ENCODE measurements at regions not wholly inside any gene's neighbourhood (a gene's known extent, or its start where the extent isn't known, plus 50 kb on each side); places are given as distances from the start of the nearest gene placed in this dataset.

GRCh38 chr4:151532001-151532708 lies 123.2 kb downstream of the FHIP1A start:
- no peak overlapping the region for H3K4me2 ChIP-seq (ENCODE audit: low read length)
- no peaks in the 10 kb centered on the region for H3K79me1 ChIP-seq (ENCODE audit: low read length)
- H3K36me3 ChIP-seq (ENCODE audit: control insufficient read depth, insufficient read depth, low read length) = no peaks in the 10 kb centered on the region
- no peak overlapping the region for H4K8ac ChIP-seq (ENCODE audit: low read depth, low read length)
- no peaks in the 10 kb centered on the region for H3K79me2 ChIP-seq (ENCODE audit: control insufficient read depth, insufficient read depth, low read length)
- H3K56ac ChIP-seq (ENCODE audit: low read length) = no peak overlapping the region
- H3K27ac ChIP-seq (ENCODE audit: low read depth, low read length) = no peak overlapping the region
- WGBS (ENCODE audit: extremely low coverage, insufficient coverage, low lambda C conversion rate) = 100% methylated on average over 2 of the region's 6 CpGs
- H2BK5ac ChIP-seq (ENCODE audit: low read length) = no peak overlapping the region
- DNase-seq = no peak
- no peaks in the 10 kb centered on the region for H3K27me3 ChIP-seq (ENCODE audit: insufficient read depth, low read length, poor library complexity)
- no peaks in the 10 kb centered on the region for H3K4me1 ChIP-seq (ENCODE audit: control insufficient read depth, low read depth, low read length)
- no peak overlapping the region for H2AK5ac ChIP-seq (ENCODE audit: low read length)
- H3K9ac ChIP-seq (ENCODE audit: low read length) = no peak overlapping the region
- no peak overlapping the region for H3K18ac ChIP-seq (ENCODE audit: low read length)
- no peak overlapping the region for H4K5ac ChIP-seq (ENCODE audit: low read length)
- no peak overlapping the region for H2BK120ac ChIP-seq (ENCODE audit: low read depth, low read length)
- no peak overlapping the region for H3K4me3 ChIP-seq (ENCODE audit: low read length)
- H3K4ac ChIP-seq (ENCODE audit: low read depth, low read length) = no peak overlapping the region
- no peak overlapping the region for H2BK15ac ChIP-seq (replicated peaks; ENCODE audit: low read depth)
- no peak overlapping the region for H3K23ac ChIP-seq (ENCODE audit: low read length)

GRCh38 chr4:151534195-151534594 lies 125.2 kb downstream of the FHIP1A start:
- no peaks in the 10 kb centered on the region for H3K36me3 ChIP-seq (ENCODE audit: control insufficient read depth, insufficient read depth, low read length)
- no peak overlapping the region for H2BK15ac ChIP-seq (replicated peaks; ENCODE audit: low read depth)
- WGBS (ENCODE audit: extremely low coverage, insufficient coverage, low lambda C conversion rate) = no CpG with 5 or more reads among the region's 1 CpG
- H3K23ac ChIP-seq (ENCODE audit: low read length) = no peak overlapping the region
- no peaks in the 10 kb centered on the region for H3K4me1 ChIP-seq (ENCODE audit: control insufficient read depth, low read depth, low read length)
- H2BK120ac ChIP-seq (ENCODE audit: low read depth, low read length) = no peak overlapping the region
- H3K56ac ChIP-seq (ENCODE audit: low read length) = no peak overlapping the region
- no peak overlapping the region for H3K27ac ChIP-seq (ENCODE audit: low read depth, low read length)
- H3K4ac ChIP-seq (ENCODE audit: low read depth, low read length) = no peak overlapping the region
- H3K79me1 ChIP-seq (ENCODE audit: low read length) = no peaks in the 10 kb centered on the region
- no peak overlapping the region for H4K8ac ChIP-seq (ENCODE audit: low read depth, low read length)
- no peak overlapping the region for H3K4me2 ChIP-seq (ENCODE audit: low read length)
- no peak overlapping the region for H3K18ac ChIP-seq (ENCODE audit: low read length)
- no peak for DNase-seq
- no peak overlapping the region for H3K4me3 ChIP-seq (ENCODE audit: low read length)
- H2AK5ac ChIP-seq (ENCODE audit: low read length) = no peak overlapping the region
- no peaks in the 10 kb centered on the region for H3K27me3 ChIP-seq (ENCODE audit: insufficient read depth, low read length, poor library complexity)
- H3K9ac ChIP-seq (ENCODE audit: low read length) = no peak overlapping the region
- H4K5ac ChIP-seq (ENCODE audit: low read length) = no peak overlapping the region
- H3K79me2 ChIP-seq (ENCODE audit: control insufficient read depth, insufficient read depth, low read length) = no peaks in the 10 kb centered on the region
- no peak overlapping the region for H2BK5ac ChIP-seq (ENCODE audit: low read length)

- no peak overlapping the region for H3K9ac ChIP-seq (ENCODE audit: low read length)
- no peaks in the 10 kb centered on the region for H3K27me3 ChIP-seq (ENCODE audit: insufficient read depth, low read length, poor library complexity)
- no peak overlapping the region for H2BK5ac ChIP-seq (ENCODE audit: low read length)
- no peak overlapping the region for H3K23ac ChIP-seq (ENCODE audit: low read length)
- no peak overlapping the region for H3K27ac ChIP-seq (ENCODE audit: low read depth, low read length)
- no peaks in the 10 kb centered on the region for H3K4me1 ChIP-seq (ENCODE audit: control insufficient read depth, low read depth, low read length)
- no peak overlapping the region for H3K4ac ChIP-seq (ENCODE audit: low read depth, low read length)
- H3K56ac ChIP-seq (ENCODE audit: low read length) = no peak overlapping the region
- no peak for DNase-seq
- no peak overlapping the region for H3K4me3 ChIP-seq (ENCODE audit: low read length)
- H2AK5ac ChIP-seq (ENCODE audit: low read length) = no peak overlapping the region
- H4K8ac ChIP-seq (ENCODE audit: low read depth, low read length) = no peak overlapping the region
- H3K79me2 ChIP-seq (ENCODE audit: control insufficient read depth, insufficient read depth, low read length) = no peaks in the 10 kb centered on the region
- no peak overlapping the region for H3K4me2 ChIP-seq (ENCODE audit: low read length)
- no peak overlapping the region for H2BK120ac ChIP-seq (ENCODE audit: low read depth, low read length)
- H3K36me3 ChIP-seq (ENCODE audit: control insufficient read depth, insufficient read depth, low read length) = no peaks in the 10 kb centered on the region
- H4K5ac ChIP-seq (ENCODE audit: low read length) = no peak overlapping the region
- H3K79me1 ChIP-seq (ENCODE audit: low read length) = no peaks in the 10 kb centered on the region
- no peak overlapping the region for H3K18ac ChIP-seq (ENCODE audit: low read length)
- no peak overlapping the region for H2BK15ac ChIP-seq (replicated peaks; ENCODE audit: low read depth)
Observed at GRCh38 chr4:151535366-151535765, 126.4 kb downstream of the FHIP1A start.

- H3K79me1 ChIP-seq (ENCODE audit: low read length) = no peaks in the 10 kb centered on the region
- H2BK120ac ChIP-seq (ENCODE audit: low read depth, low read length) = no peak overlapping the region
- no peak overlapping the region for H2BK15ac ChIP-seq (replicated peaks; ENCODE audit: low read depth)
- H3K4me1 ChIP-seq (ENCODE audit: control insufficient read depth, low read depth, low read length) = peaks cover 10% of the 10 kb centered on the region
- H3K27ac ChIP-seq (ENCODE audit: low read depth, low read length) = no peak overlapping the region
- no peak overlapping the region for H4K8ac ChIP-seq (ENCODE audit: low read depth, low read length)
- no peak overlapping the region for H2BK5ac ChIP-seq (ENCODE audit: low read length)
- no peak overlapping the region for H3K9ac ChIP-seq (ENCODE audit: low read length)
- no peak overlapping the region for H3K23ac ChIP-seq (ENCODE audit: low read length)
- no peaks in the 10 kb centered on the region for H3K36me3 ChIP-seq (ENCODE audit: control insufficient read depth, insufficient read depth, low read length)
- no peak overlapping the region for H3K4ac ChIP-seq (ENCODE audit: low read depth, low read length)
- no peak for DNase-seq
- no peaks in the 10 kb centered on the region for H3K27me3 ChIP-seq (ENCODE audit: insufficient read depth, low read length, poor library complexity)
- H3K18ac ChIP-seq (ENCODE audit: low read length) = no peak overlapping the region
- H2AK5ac ChIP-seq (ENCODE audit: low read length) = no peak overlapping the region
- no peaks in the 10 kb centered on the region for H3K79me2 ChIP-seq (ENCODE audit: control insufficient read depth, insufficient read depth, low read length)
- H3K56ac ChIP-seq (ENCODE audit: low read length) = no peak overlapping the region
- H3K4me2 ChIP-seq (ENCODE audit: low read length) = no peak overlapping the region
- H3K4me3 ChIP-seq (ENCODE audit: low read length) = no peak overlapping the region
- no peak overlapping the region for H4K5ac ChIP-seq (ENCODE audit: low read length)
Observed at GRCh38 chr4:151537687-151538086, 128.7 kb downstream of the FHIP1A start.

GRCh38 chr4:151538963-151539362 lies 130.0 kb downstream of the FHIP1A start:
- H3K4me1 ChIP-seq (ENCODE audit: control insufficient read depth, low read depth, low read length) = peaks cover 10% of the 10 kb centered on the region
- no peak overlapping the region for H3K4ac ChIP-seq (ENCODE audit: low read depth, low read length)
- no peaks in the 10 kb centered on the region for H3K36me3 ChIP-seq (ENCODE audit: control insufficient read depth, insufficient read depth, low read length)
- H3K27me3 ChIP-seq (ENCODE audit: insufficient read depth, low read length, poor library complexity) = no peaks in the 10 kb centered on the region
- H3K18ac ChIP-seq (ENCODE audit: low read length) = no peak overlapping the region
- no peaks in the 10 kb centered on the region for H3K79me1 ChIP-seq (ENCODE audit: low read length)
- H3K4me3 ChIP-seq (ENCODE audit: low read length) = no peak overlapping the region
- H3K23ac ChIP-seq (ENCODE audit: low read length) = no peak overlapping the region
- no peak overlapping the region for H3K27ac ChIP-seq (ENCODE audit: low read depth, low read length)
- no peak overlapping the region for H4K8ac ChIP-seq (ENCODE audit: low read depth, low read length)
- H2BK120ac ChIP-seq (ENCODE audit: low read depth, low read length) = no peak overlapping the region
- H3K9ac ChIP-seq (ENCODE audit: low read length) = no peak overlapping the region
- H4K5ac ChIP-seq (ENCODE audit: low read length) = no peak overlapping the region
- H3K4me2 ChIP-seq (ENCODE audit: low read length) = no peak overlapping the region
- H2BK5ac ChIP-seq (ENCODE audit: low read length) = no peak overlapping the region
- no peak overlapping the region for H2AK5ac ChIP-seq (ENCODE audit: low read length)
- H3K56ac ChIP-seq (ENCODE audit: low read length) = no peak overlapping the region
- H3K79me2 ChIP-seq (ENCODE audit: control insufficient read depth, insufficient read depth, low read length) = no peaks in the 10 kb centered on the region
- no peak for DNase-seq
- H2BK15ac ChIP-seq (replicated peaks; ENCODE audit: low read depth) = no peak overlapping the region
- WGBS (ENCODE audit: extremely low coverage, insufficient coverage, low lambda C conversion rate) = no CpG with 5 or more reads among the region's 4 CpGs

GRCh38 chr4:151540728-151541388 lies 131.9 kb downstream of the FHIP1A start:
- DNase-seq = no peak
- Histone ChIP-seq H3K23ac (ENCODE audit: low read length) (no peak overlapping the region), H3K56ac (ENCODE audit: low read length) (no peak overlapping the region), H4K8ac (ENCODE audit: low read depth, low read length) (no peak overlapping the region), H3K4ac (ENCODE audit: low read depth, low read length) (no peak overlapping the region), H3K79me1 (ENCODE audit: low read length) (no peaks in the 10 kb centered on the region), H3K36me3 (ENCODE audit: control insufficient read depth, insufficient read depth, low read length) (no peaks in the 10 kb centered on the region), H3K9ac (ENCODE audit: low read length) (no peak overlapping the region), H3K4me2 (ENCODE audit: low read length) (no peak overlapping the region), H3K4me3 (ENCODE audit: low read length) (no peak overlapping the region), H3K18ac (ENCODE audit: low read length) (no peak overlapping the region), H4K5ac (ENCODE audit: low read length) (no peak overlapping the region), H2BK15ac (replicated peaks; ENCODE audit: low read depth) (no peak overlapping the region), H2AK5ac (ENCODE audit: low read length) (no peak overlapping the region), H2BK5ac (ENCODE audit: low read length) (no peak overlapping the region), H3K79me2 (ENCODE audit: control insufficient read depth, insufficient read depth, low read length) (no peaks in the 10 kb centered on the region), H2BK120ac (ENCODE audit: low read depth, low read length) (no peak overlapping the region), H3K27ac (ENCODE audit: low read depth, low read length) (no peak overlapping the region), H3K27me3 (ENCODE audit: insufficient read depth, low read length, poor library complexity) (no peaks in the 10 kb centered on the region), H3K4me1 (ENCODE audit: control insufficient read depth, low read depth, low read length) (peaks cover 10% of the 10 kb centered on the region)
- no CpG with 5 or more reads among the region's 3 CpGs for WGBS (ENCODE audit: extremely low coverage, insufficient coverage, low lambda C conversion rate)
